Glutamatergic neuron (in vitro differentiated cells): ENCODE measurements at regions not wholly inside any gene's neighbourhood (a gene's known extent, or its start where the extent isn't known, plus 50 kb on each side); places are given as distances from the start of the nearest gene placed in this dataset.

ENCODE experiments used
- DNase-seq: peaks from one replicate; pipeline ENCODE4 v3.0.0; 2022
- H3K27ac Mint-ChIP-seq: one replicate; pipeline ENCODE4 v1.8.0; 2020; ENCODE audit warnings: mild to moderate bottlenecking, mixed read lengths, inconsistent platforms; ENCODE audit not compliant: unreplicated experiment
- H3K27me3 Mint-ChIP-seq: one replicate; pipeline ENCODE4 v1.8.0; 2020; ENCODE audit warnings: mild to moderate bottlenecking, moderate library complexity, mixed read lengths, inconsistent platforms; ENCODE audit not compliant: unreplicated experiment
- H3K36me3 Mint-ChIP-seq: one replicate; pipeline ENCODE4 v1.8.0; 2020; ENCODE audit warnings: mild to moderate bottlenecking, mixed read lengths, inconsistent platforms; ENCODE audit not compliant: unreplicated experiment
- H3K4me1 Mint-ChIP-seq: one replicate; pipeline ENCODE4 v1.8.0; 2020; ENCODE audit warnings: mild to moderate bottlenecking, low read depth, mixed read lengths, inconsistent platforms; ENCODE audit not compliant: unreplicated experiment
- H3K4me3 Mint-ChIP-seq: one replicate; pipeline ENCODE4 v1.8.0; 2020; ENCODE audit warnings: mild to moderate bottlenecking, mixed read lengths, inconsistent platforms; ENCODE audit not compliant: unreplicated experiment
- H3K9me3 Mint-ChIP-seq: one replicate; pipeline ENCODE4 v1.8.0; 2020; ENCODE audit warnings: mild to moderate bottlenecking, moderate library complexity, mixed read lengths, inconsistent platforms; ENCODE audit not compliant: unreplicated experiment
- CTCF ChIP-seq: fragments of 200-600 bp; sonication (generic); IDR thresholded peaks from one replicate; pipeline ENCODE4 v1.5.0; 2021; ENCODE audit not compliant: partially characterized antibody, unreplicated experiment

- Mint-ChIP-seq H3K4me1 (no peaks in the 10 kb centered on the region), H3K27ac (no peak overlapping the region), H3K9me3 (no peaks in the 10 kb centered on the region), H3K36me3 (no peaks in the 10 kb centered on the region), H3K4me3 (no peak overlapping the region), H3K27me3 (peaks cover 2% of the 10 kb centered on the region)
- DNase-seq = no peak
- no peak for TF ChIP-seq CTCF
Observed at GRCh38 chr18:29821544-29821943, 1221.0 kb downstream of the DSC3 start.

- Mint-ChIP-seq H3K4me1 (no peaks in the 10 kb centered on the region), H3K27me3 (peaks cover 2% of the 10 kb centered on the region), H3K27ac (no peak overlapping the region), H3K9me3 (no peaks in the 10 kb centered on the region), H3K36me3 (no peaks in the 10 kb centered on the region), H3K4me3 (no peak overlapping the region)
- no peak for DNase-seq
- TF ChIP-seq CTCF = no peak
Observed at GRCh38 chr18:29811519-29811918, 1231.0 kb downstream of the DSC3 start.

- Mint-ChIP-seq H3K4me3 (no peak overlapping the region), H3K9me3 (no peaks in the 10 kb centered on the region), H3K27me3 (no peaks in the 10 kb centered on the region), H3K36me3 (no peaks in the 10 kb centered on the region), H3K4me1 (no peaks in the 10 kb centered on the region), H3K27ac (no peak overlapping the region)
- TF ChIP-seq CTCF = no peak
- DNase-seq = no peak
Observed at GRCh38 chr18:29780816-29781215, 1261.7 kb downstream of the DSC3 start.

GRCh38 chr18:29779096-29779495 lies 1263.4 kb downstream of the DSC3 start:
- H3K9me3 Mint-ChIP-seq = no peaks in the 10 kb centered on the region
- H3K4me3 Mint-ChIP-seq = no peak overlapping the region
- no peak for TF ChIP-seq CTCF

GRCh38 chr18:29753379-29753778 lies 1289.2 kb downstream of the DSC3 start:
- H3K27ac Mint-ChIP-seq = no peak overlapping the region

More at GRCh38 chr18:29779096-29779495, 1263.4 kb downstream of the DSC3 start:
- Mint-ChIP-seq H3K36me3 (no peaks in the 10 kb centered on the region), H3K27ac (no peak overlapping the region), H3K27me3 (no peaks in the 10 kb centered on the region), H3K4me1 (peaks cover 3% of the 10 kb centered on the region)
- no peak for DNase-seq

More at GRCh38 chr18:29753379-29753778, 1289.2 kb downstream of the DSC3 start:
- H3K4me3 Mint-ChIP-seq = no peak overlapping the region
- H3K27me3 Mint-ChIP-seq = no peaks in the 10 kb centered on the region
- no peaks in the 10 kb centered on the region for H3K36me3 Mint-ChIP-seq
- no peak for DNase-seq
- no peaks in the 10 kb centered on the region for H3K9me3 Mint-ChIP-seq
- no peak for TF ChIP-seq CTCF
- no peaks in the 10 kb centered on the region for H3K4me1 Mint-ChIP-seq
